Fibroblast of skin of right quadriceps (primary cell): ENCODE measurements at regions not wholly inside any gene's neighbourhood (a gene's known extent, or its start where the extent isn't known, plus 50 kb on each side); places are given as distances from the start of the nearest gene placed in this dataset.
"Not testable (repeated sequence)": the region's sequence is repeated elsewhere in the genome, so short reads cannot be mapped to it uniquely, and the experiment has no call there.

Source experiments
- DNase-seq: peaks from one replicate; pipeline ENCODE4 v3.0.0-alpha.2; 2013

DNA sequence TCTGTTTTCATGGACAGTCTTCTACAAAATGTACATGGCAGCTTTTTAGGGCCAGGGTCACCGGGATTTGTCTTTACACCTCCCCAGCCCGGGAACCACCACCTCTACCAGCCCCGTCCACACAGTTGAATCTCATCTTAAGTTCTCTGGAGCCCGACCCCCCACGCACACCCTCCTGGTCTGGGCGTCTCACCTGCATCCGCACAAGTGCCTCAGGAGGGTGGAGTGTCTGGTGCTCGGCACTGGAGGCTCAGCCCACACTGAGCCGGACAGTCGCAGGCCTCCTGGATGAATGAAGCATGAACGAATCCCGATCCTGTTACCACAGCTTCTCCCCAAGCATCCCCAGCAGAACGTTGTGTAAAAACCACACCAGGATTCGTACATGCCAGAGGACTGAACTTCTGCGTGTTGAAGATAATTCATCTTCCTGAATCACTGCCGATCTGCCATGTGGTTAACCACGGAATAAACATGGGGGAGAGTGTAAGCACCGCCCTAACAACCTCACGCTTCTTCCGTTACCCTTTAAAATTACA is 162.0 kb downstream of the RTP5 start:
- DNase-seq, result peak; percentile 95

- DNase-seq, result no peak
Measured at GRCh38 chr2:242032780-242033656, 163.5 kb downstream of the RTP5 start.

GRCh38 chr2:242034138-242034537 is 164.6 kb downstream of the RTP5 start:
- no peak for DNase-seq

GRCh38 chr2:242034996-242035814 is 165.7 kb downstream of the RTP5 start:
- no peak for DNase-seq

GRCh38 chr2:242035858-242036652 is 166.5 kb downstream of the RTP5 start:
- DNase-seq, result no peak

DNA sequence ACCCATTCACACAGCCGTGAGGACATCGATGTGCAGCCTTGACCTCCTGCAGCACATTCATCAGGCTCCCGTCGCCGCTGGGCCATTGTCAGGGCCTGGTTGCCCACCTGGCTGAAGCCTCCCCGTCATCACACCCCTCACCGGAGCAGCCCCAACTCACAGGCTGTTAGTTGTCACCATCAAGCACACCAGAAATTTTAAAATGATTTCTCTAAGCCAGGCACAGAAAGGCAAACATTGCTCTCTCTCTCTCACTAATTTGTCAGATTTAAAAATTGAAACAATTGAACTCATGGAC is 167.1 kb downstream of the RTP5 start:
- DNase-seq, result no peak

- no peak for DNase-seq
Measured at GRCh38 chr2:242038166-242038927, 168.8 kb downstream of the RTP5 start.

- no peak for DNase-seq
Measured at GRCh38 chr2:242038928-242039341, 169.4 kb downstream of the RTP5 start.

DNA sequence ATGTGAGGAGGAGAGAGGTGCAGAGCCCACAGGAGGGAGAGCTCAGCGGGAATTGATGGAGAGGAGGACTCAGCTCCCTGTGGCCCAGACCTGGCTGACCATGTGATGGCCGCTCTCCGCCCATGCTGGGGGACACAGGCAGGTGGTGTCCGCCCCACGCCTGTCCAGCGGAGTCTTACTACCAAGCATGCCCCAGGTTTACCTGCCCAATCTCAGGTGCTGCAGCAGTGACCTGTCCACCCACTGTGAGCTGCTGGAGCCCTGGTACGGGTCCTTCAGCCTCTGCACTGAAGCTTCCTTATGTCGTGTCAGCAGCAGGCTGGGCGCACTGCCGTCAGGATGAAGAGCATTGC is 170.8 kb downstream of the RTP5 start:
- DNase-seq, result no peak

DNA sequence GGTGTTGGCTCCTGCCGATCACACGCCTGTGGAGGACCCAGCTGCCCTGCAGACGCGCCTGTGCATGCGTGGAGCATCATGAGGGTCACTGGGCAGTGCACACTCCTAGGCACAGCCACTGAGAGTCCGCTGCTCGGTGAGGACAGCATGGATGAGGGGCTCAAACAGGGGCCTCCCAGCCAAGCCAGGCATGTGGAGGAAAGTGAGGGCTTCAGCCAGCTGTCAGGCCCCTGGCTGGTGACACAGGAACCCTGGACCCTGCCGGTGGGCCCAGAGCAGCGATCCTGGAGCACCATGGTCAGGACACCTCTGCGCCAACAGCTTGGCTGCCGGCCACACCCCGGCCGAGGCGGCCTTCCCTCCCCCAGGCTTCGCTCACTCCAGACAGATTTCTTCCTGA is 171.2 kb downstream of the RTP5 start:
- DNase-seq, result no peak

DNA sequence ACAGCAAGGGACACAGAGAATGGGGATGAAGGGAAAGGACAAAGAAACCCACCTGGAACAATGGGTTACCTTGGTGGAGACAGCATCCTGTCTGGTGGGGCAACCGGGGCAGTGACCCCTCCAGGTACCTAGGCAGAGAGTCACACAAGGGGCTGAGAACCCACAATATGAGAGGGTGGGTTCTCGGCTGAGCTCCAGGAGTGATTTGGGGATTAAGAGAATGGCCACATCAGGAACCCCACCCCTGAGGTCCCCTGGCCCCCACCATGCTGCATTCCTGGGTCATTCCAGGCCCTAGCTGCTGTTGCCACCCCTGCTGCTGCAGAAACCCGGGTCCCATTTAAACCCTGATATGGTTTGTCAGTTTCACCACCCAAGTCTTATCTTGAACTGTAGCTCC is 172.3 kb downstream of the RTP5 start:
- DNase-seq, result no peak

GRCh38 chr2:242043538-242044312 is 174.2 kb downstream of the RTP5 start:
- no peak for DNase-seq

GRCh38 chr2:242044313-242044590 is 174.7 kb downstream of the RTP5 start:
- DNase-seq, result no peak

DNA sequence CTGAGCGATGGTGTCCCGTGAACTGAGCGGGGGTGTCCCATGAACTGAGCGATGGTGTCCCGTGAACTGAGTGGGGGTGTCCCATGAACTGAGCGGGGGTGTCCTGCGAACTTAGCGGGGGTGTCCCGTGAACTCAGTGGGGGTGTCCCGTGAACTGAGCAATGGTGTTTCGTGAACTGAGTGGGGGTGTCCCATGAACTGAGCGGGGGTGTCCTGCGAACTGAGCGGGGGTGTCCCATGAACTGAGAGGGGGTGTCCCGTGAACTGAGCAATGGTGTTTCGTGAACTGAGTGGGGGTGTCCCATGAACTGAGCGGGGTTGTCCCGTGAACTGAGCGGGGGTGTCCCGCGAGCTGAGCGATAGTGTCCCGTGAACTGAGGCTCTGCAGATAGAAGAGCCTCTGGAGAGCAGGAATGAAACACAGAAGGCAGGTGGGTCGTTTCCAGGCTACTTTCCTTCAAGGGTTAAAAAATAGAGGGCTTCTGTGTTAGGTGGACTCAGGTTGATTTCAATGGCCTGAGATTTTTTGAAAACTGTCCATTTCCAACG is 176.1 kb downstream of the RTP5 start:
- not testable (repeated sequence) for DNase-seq

DNA sequence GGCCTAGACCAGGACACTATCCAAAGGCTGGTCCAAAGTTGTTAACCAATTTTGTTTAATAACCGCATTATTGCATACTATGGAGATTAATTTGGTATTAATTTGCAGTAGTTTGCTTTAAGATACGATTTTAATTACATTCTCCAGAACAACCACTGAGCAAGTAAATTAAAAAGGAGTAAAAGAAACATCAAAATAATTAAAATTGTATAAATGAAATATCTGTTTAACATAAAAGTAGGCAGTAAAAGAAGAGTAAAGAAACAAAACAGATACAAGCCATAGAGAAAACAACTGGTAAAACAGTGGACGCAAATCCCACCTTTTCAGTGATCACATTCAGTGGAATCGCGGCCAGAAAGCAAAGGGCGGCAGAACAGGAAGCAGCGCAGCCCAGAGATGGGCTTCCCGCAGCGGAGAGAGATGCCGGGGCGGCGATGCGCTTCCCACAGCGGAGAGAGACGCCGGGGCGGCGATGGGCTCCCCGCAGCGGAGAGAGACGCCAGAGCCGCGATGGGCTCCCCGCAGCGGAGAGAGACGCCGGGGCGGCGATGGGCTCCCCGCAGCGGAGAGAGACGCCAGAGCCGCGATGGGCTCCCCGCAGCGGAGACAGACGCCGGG is 176.8 kb downstream of the RTP5 start:
- DNase-seq, result no peak

DNA sequence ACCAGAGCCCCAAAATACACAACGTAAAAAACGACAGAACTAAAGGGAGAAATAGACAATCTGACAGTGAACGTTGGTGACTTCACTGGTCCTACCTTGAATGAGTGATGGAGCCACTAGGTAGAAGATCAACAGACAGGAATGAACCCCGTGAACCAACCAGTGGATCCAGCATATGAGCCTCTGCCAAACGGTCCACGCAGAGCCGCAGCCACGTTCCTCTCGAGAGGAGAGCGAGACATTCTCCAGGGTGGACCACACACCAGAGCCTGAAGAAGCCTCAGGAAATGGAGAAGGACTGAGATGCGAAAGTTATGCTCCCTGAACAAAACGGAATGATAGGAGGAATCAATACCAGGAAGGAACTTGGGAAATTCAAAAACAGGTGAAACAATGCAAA is 178.4 kb downstream of the RTP5 start:
- no peak for DNase-seq

DNA sequence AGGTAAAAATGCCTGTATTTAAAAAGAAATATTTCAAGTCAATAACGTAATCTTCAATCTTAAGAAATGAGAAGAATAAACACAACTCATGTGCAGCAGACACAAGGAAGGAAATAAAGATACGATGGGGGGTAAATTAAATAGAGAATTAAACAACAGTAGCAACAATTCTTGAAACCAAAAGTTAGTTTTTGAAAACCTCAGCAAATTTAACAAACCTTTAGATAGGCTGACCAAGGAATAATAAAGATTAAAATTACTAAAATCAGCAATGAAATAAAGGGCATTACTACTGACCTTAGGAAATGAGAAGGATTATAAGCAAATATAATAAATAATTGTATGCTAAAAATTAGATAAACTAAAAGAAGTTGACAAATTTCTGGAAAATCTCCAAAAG is 178.9 kb downstream of the RTP5 start:
- DNase-seq, result no peak

DNA sequence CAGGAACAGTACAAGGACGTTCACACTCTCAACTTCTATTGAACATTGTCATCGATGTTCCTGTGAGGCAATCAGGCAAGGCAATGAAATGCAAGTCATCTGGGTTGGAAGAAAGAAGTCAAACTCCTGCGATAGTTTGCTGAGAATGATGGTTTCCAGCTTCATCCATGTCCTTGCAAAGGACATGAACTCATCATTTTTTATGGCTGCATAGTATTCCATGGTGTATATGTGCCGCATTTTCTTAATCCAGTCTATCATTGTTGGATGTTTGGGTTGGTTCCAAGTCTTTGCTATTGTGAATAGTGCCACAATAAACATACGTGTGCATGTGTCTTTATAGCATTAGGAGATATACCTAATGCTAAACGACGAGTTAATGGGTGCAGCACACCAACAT is 180.0 kb downstream of the RTP5 start:
- DNase-seq, result not testable (repeated sequence)

- peak; percentile 62 for DNase-seq
Measured at GRCh38 chr2:242051463-242051862, 181.9 kb downstream of the RTP5 start.

GRCh38 chr2:242052421-242052820 is 182.9 kb downstream of the RTP5 start:
- no peak for DNase-seq

GRCh38 chr2:242053921-242054320 is 184.4 kb downstream of the RTP5 start:
- DNase-seq, result no peak
